ENCODE measurements at regions not wholly inside any gene's neighbourhood (a gene's known extent, or its start where the extent isn't known, plus 50 kb on each side); places are given as distances from the start of the nearest gene placed in this dataset.
"Not testable (repeated sequence)": the region's sequence is repeated elsewhere in the genome, so short reads cannot be mapped to it uniquely, and the experiment has no call there.

DNA sequence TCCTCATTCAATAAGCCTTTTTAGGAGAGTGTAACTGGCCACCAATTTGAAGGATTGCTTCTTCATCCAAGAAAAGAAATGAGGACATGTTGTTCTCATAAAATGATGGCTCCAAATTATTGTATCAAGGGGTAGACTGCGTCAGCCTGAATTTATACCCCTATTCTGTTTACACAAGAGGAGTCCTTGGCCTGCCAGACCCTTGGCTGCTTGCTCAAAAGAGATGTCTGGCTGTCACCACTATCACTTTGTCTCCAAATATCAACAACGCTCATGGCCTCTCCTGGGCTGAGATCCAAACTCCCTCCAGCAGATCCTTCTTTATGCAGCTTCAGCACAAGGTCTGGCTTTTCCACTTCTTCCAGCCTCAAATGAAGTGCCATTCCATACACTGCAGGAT, 127.9 kb downstream of the OR13H1 start:
- no peak for DNase-seq
- Mint-ChIP-seq H3K27me3 (peaks cover 10% of the 10 kb centered on the region), H3K4me3 (no peak overlapping the region), H3K27ac (no peak overlapping the region), H3K36me3 (ENCODE audit: low read depth) (no peaks in the 10 kb centered on the region), H3K9me3 (no peaks in the 10 kb centered on the region), H3K4me1 (ENCODE audit: low read depth) (no peaks in the 10 kb centered on the region)

DNA sequence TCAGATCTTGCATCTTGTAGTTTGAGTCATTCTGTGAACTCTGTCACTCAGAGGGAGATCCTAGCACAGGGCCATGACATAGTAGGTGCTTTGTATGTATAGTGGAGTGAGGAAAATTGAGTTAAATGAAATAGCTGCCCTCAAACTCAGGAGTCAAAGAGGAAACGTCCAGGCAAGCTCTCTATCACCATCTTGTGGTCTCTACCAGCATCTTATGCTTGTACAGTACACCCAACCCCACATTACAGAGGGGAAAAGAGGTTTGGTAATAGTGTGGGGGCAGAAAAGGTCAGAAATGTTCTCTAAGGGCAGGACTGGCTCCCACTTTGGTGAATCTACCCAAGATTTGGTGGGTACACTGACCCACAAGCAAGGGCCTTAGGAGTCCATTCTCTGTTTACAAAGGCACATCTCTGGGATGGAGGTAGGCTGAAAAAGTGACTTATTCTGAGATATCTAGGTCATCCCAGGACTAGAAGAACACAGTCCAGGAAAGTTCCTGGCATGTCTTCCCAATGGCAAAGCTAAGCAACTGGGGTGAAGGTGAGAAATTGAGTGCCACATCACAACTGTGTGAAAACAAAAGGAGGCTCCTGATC, 131.8 kb downstream of the OR13H1 start:
- no peak overlapping the region for H3K27ac Mint-ChIP-seq
- H3K4me1 Mint-ChIP-seq (ENCODE audit: low read depth): no peaks in the 10 kb centered on the region
- no peak for DNase-seq
- peaks cover 13% of the 10 kb centered on the region for H3K27me3 Mint-ChIP-seq
- H3K9me3 Mint-ChIP-seq: no peaks in the 10 kb centered on the region
- no peak overlapping the region for H3K4me3 Mint-ChIP-seq
- no peaks in the 10 kb centered on the region for H3K36me3 Mint-ChIP-seq (ENCODE audit: low read depth)

DNA sequence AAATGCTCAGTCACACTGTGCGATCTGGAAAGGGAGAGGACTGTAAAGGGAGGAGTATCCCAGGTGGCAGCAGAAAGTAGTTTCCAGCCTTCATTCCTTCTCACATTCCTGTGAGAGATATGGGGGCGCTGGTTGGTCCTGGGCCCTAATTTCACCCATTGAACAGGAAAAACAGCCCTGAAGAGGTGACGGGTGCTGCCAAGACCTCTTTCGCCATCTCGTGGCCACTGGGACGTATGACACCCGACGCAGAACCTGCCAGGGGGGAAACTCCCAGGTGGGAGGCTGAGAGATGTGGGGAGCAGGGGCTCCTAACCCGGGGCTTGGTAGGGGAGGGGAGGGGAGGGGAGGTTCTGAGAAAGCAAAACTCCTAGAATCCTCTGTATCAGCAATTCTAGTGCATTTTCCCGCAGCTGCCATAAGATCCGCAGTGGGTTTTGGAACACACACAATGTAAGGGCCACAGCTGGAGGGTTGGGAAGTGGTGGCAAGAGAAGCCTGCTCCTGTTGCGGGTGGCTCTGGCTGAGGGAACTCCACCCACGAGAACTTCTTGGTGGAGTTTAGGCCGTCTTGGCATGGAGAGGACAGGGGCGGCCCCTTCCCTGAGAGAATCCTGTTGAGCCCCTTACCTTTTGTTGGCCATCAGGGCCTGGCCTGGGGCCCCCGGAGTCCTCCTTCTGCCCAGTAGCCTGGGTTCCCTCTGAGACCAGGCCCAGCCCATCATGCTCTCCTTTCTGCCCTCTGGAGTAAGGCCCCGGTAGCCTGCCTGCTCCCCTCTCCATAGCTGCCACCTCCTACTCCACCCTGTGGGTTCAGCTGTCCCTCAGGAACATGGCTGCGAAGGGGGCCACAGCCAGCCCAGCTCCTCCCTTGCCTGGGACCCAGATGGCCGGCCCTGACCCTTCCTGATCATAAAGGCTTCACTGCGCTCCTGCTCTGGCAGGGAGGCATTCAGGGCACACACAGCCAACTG, 134.1 kb downstream of the OR13H1 start:
- Mint-ChIP-seq H3K27me3 (peaks cover 13% of the 10 kb centered on the region), H3K36me3 (ENCODE audit: low read depth) (no peaks in the 10 kb centered on the region), H3K4me1 (ENCODE audit: low read depth) (no peaks in the 10 kb centered on the region), H3K27ac (no peak overlapping the region), H3K4me3 (no peak overlapping the region), H3K9me3 (no peaks in the 10 kb centered on the region)
- peak; percentile 70 for DNase-seq

DNA sequence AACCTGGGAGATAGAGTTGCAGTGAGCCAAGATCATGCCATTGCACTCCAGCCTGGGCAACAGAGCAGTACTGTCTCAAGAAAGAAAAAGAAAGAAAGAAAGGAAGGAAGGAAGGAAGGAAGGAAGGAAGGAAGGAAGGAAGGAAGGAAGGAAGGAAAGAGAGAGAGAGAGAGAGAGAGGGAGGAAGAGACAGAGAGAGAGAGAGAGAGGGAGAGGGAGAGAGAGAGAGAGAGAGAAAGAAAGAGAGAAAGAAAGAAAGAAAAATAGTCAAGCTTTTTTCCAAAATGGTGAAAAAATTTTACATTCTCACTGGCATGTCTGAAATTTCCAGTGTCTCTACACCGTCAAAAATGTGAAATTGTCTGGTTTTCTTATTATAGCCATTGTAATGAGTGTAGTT, 138.9 kb downstream of the OR13H1 start:
- DNase-seq; H3K4me1 Mint-ChIP-seq (ENCODE audit: low read depth); H3K27ac Mint-ChIP-seq; H3K9me3 Mint-ChIP-seq; H3K36me3 Mint-ChIP-seq (ENCODE audit: low read depth); H3K4me3 Mint-ChIP-seq: not testable (repeated sequence)
- peaks cover 24% of the 10 kb centered on the region for H3K27me3 Mint-ChIP-seq

DNA sequence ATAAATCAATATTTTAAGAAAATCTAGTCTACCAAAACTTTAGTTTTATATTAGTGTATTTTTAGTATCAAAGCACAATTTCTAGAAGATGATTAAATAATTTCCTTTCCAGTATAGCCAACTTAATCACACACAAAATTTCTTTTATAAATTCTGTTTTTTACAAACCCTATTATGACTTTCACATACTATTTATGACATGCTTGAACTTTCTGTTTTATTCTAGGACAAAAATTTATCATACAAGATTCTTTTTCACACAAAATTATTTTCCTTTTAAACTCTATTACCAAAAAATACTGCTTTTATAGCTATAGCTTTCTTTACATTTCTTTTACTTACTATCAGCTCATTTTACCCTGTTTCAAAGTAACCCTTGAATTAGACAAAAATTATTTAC, 149.5 kb downstream of the OR13H1 start:
- no peak for DNase-seq
- no peaks in the 10 kb centered on the region for H3K9me3 Mint-ChIP-seq
- H3K4me1 Mint-ChIP-seq (ENCODE audit: low read depth): no peaks in the 10 kb centered on the region
- no peaks in the 10 kb centered on the region for H3K36me3 Mint-ChIP-seq (ENCODE audit: low read depth)
- peaks cover 39% of the 10 kb centered on the region for H3K27me3 Mint-ChIP-seq
- H3K27ac Mint-ChIP-seq: no peak overlapping the region
- no peak overlapping the region for H3K4me3 Mint-ChIP-seq

DNA sequence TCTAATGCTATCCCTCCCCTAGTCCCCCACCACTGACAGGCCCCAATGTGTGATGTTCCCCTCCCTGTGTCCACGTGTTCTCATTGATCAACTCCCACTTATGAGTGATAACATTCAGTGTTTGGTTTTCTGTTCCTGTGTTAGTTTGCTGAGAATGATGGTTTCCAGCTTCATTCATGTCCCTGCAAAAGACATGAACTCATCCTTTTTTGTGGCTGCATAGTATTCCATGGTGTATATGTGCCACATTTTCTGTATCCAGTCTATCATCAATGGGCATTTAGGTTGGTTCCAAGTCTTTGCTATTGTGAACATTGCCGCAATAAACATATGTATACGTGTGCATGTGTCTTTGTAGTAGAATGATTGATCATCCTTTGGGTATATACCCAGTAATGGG, 153.1 kb downstream of the OR13H1 start:
- not testable (repeated sequence) for H3K4me1 Mint-ChIP-seq (ENCODE audit: low read depth)

DNA sequence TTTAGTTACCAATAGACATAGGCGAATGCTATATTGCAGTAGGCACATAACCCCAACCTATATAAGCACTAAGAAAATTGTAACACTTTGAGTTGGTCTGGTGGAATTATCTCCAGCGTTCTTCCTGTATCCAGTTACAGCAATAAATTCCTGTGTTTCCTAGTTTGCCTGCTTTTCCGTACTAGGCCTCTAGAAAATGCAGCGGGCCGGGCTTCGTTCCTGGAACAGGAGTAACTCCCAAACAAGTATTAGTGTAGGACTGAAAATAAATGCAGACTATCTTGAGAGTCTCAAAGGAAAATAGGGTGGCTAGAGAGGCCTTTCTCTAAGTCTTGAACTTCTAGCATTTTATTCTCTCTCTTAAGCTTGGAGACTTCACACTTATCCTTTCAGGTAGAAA, 159.8 kb downstream of the OR13H1 start:
- no peak overlapping the region for H3K27ac Mint-ChIP-seq
- peak overlapping the region; percentile 82 for H3K4me3 Mint-ChIP-seq
- no peaks in the 10 kb centered on the region for H3K27me3 Mint-ChIP-seq
- H3K9me3 Mint-ChIP-seq: no peaks in the 10 kb centered on the region
- no peak for DNase-seq
- peaks cover 10% of the 10 kb centered on the region for H3K4me1 Mint-ChIP-seq (ENCODE audit: low read depth)
- H3K36me3 Mint-ChIP-seq (ENCODE audit: low read depth): no peaks in the 10 kb centered on the region

More for the DNA sequence above, 153.1 kb downstream of the OR13H1 start:
- H3K27me3 Mint-ChIP-seq: peaks cover 21% of the 10 kb centered on the region
- H3K27ac Mint-ChIP-seq; H3K4me3 Mint-ChIP-seq; H3K36me3 Mint-ChIP-seq (ENCODE audit: low read depth); DNase-seq; H3K9me3 Mint-ChIP-seq: not testable (repeated sequence)

DNA sequence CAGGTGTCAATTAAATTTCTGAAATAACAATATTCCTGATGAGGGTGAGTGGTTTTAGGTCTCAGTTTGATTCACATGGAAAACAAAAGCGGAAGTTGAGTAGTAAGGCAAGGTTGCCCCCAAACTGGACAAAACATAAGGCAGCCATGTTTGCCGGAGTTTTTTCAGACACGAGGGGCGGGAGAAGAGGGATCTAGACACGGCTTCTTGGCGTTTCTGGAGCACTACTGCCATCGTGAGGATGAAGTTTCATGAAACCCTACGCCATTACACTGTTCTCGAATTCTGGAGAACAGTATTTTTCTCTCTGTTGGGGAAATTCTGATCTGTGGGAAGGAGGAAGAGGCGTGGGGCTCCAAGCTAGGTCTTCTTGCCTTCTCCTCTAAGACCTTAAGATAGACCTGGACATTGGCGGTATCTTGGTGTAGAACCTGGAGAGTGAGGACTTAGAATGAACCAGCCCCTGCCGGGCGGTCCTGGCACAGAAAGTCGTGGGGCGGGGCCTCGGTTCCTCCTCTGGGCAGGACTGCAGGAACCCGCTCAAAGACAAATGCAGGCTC, 160.3 kb downstream of the OR13H1 start:
- no peaks in the 10 kb centered on the region for H3K9me3 Mint-ChIP-seq
- H3K36me3 Mint-ChIP-seq (ENCODE audit: low read depth): no peaks in the 10 kb centered on the region
- no peaks in the 10 kb centered on the region for H3K27me3 Mint-ChIP-seq
- peak; percentile 86 for DNase-seq
- H3K4me3 Mint-ChIP-seq: peak overlapping the region; percentile 82
- H3K27ac Mint-ChIP-seq: peak overlapping the region; percentile 87
- H3K4me1 Mint-ChIP-seq (ENCODE audit: low read depth): peaks cover 10% of the 10 kb centered on the region

DNA sequence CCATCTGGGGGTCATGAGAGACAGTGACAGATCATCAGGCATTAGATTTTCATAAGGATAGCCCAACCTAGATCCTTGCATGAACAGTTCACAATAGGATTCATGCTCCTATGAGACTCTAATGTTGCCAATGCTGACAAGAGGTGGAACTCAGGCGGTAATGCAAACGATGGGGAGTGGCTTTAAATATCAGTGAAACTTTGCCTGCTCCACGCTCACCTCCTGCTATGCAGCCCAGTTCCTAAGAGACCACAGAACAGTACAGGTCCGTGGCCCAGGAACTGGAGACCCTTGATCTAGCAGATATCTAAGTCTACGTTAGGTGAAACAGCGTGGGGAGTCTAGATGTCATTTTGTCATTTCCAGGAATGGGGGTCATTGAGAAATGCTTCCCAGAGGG, 165.7 kb downstream of the OR13H1 start:
- no peak for DNase-seq
- no peaks in the 10 kb centered on the region for H3K9me3 Mint-ChIP-seq
- H3K36me3 Mint-ChIP-seq (ENCODE audit: low read depth): no peaks in the 10 kb centered on the region
- H3K27ac Mint-ChIP-seq: no peak overlapping the region
- H3K4me1 Mint-ChIP-seq (ENCODE audit: low read depth): peaks cover 10% of the 10 kb centered on the region
- no peaks in the 10 kb centered on the region for H3K27me3 Mint-ChIP-seq
- H3K4me3 Mint-ChIP-seq: no peak overlapping the region

DNA sequence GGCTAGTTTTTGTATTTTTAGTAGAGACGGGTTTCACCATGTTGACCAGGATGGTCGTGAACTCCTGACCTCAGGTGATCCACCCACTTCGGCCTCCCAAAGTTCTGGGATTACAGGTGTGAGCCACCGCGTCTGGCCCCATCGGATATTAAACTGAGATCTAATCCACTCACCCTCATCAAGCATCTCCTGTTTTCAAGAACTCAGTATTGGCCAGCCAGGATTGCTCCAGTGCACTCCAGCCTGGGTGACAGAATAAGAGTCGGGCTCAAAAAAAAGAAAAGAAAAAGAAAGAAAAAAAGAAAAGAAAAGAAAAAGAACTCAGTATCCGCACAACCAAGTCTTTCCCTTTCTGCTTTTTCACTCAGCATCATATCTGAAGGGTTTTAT, 167.6 kb downstream of the OR13H1 start:
- Mint-ChIP-seq H3K4me3 (peak overlapping the region; percentile 75), H3K4me1 (ENCODE audit: low read depth) (peaks cover 4% of the 10 kb centered on the region), H3K27ac (no peak overlapping the region), H3K9me3 (no peaks in the 10 kb centered on the region), H3K36me3 (ENCODE audit: low read depth) (no peaks in the 10 kb centered on the region), H3K27me3 (no peaks in the 10 kb centered on the region)
- no peak for DNase-seq

DNA sequence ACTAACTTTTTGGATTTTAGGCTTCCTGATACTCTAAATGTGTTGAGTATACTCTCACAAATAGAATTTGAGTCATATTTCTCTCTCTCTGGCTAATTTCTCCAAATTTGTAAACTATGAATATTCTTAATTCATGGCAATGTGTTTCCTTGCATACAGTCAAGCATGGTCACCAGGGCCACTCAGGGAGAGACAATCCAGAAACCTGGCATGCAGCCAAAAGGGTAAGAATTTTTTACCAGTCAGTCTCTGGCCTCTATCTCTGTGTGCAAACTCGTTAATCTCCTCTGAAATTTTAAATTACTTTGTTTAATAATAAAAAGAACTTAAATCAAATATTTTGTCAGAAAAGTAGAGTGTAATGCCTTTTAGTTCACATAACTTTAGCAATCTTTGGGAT, 179.8 kb downstream of the OR13H1 start:
- peaks cover 18% of the 10 kb centered on the region for H3K27me3 Mint-ChIP-seq
- H3K36me3 Mint-ChIP-seq (ENCODE audit: low read depth): peaks cover 10% of the 10 kb centered on the region
- no peak for DNase-seq
- H3K27ac Mint-ChIP-seq: no peak overlapping the region
- H3K4me1 Mint-ChIP-seq (ENCODE audit: low read depth): peaks cover 15% of the 10 kb centered on the region
- H3K4me3 Mint-ChIP-seq: no peak overlapping the region
- peaks cover 4% of the 10 kb centered on the region for H3K9me3 Mint-ChIP-seq

DNA sequence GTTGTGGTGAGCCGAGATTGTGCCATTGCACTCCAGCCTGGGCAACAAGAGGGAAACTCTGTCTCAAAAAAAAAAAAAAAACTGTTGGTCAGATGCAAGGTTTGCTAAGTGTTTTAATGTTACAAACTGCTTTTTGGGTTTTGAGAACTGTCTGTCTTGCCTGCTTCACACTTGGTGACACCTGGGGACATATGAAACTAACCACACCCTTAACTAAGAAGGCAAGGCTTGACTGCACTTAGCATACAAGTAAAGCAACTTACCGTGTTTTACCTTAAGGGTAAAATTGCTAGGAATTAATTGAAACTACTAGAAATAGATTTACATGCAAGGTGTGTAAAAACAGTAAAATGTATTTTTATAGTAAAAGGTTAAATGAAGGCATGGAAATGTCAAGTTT, 180.4 kb downstream of the OR13H1 start:
- peaks cover 18% of the 10 kb centered on the region for H3K27me3 Mint-ChIP-seq
- H3K4me1 Mint-ChIP-seq (ENCODE audit: low read depth): peaks cover 15% of the 10 kb centered on the region
- DNase-seq: no peak
- peaks cover 4% of the 10 kb centered on the region for H3K9me3 Mint-ChIP-seq
- H3K36me3 Mint-ChIP-seq (ENCODE audit: low read depth): peaks cover 15% of the 10 kb centered on the region
- H3K4me3 Mint-ChIP-seq: no peak overlapping the region
- H3K27ac Mint-ChIP-seq: no peak overlapping the region

DNA sequence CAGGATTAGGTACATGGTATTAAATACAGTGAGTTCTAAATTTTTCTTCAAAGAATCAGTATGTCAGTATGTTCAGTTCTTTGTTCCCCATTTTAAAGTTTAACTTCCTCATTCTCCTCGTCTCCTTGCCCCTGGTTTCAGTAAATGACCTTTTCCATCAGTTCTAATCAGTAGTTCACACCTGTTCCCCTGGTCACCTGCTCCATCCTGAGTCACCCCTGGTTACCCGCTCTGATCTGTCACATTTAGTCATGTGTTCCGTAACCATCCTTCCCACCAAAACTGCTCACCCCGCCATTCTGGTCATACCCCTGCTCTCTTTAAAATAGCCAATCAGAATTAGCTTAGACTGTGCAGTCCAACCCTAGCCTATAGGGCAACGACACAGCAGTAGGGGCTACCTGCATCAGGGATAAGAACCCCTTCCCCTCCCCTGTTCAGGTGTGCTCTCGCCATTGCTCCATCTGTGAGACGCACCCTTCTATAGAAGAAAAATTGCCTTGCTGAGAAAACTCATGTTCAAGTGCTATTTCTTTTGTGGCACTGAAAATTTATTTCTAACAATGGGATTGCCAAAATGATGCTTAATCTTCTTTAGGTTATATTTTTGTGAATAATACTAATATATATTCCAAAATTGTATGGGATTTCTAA, 181.3 kb downstream of the OR13H1 start:
- Mint-ChIP-seq H3K4me3 (no peak overlapping the region), H3K4me1 (ENCODE audit: low read depth) (peaks cover 15% of the 10 kb centered on the region), H3K27me3 (peaks cover 18% of the 10 kb centered on the region), H3K9me3 (peaks cover 4% of the 10 kb centered on the region), H3K27ac (no peak overlapping the region), H3K36me3 (ENCODE audit: low read depth) (peaks cover 15% of the 10 kb centered on the region)
- no peak for DNase-seq

DNA sequence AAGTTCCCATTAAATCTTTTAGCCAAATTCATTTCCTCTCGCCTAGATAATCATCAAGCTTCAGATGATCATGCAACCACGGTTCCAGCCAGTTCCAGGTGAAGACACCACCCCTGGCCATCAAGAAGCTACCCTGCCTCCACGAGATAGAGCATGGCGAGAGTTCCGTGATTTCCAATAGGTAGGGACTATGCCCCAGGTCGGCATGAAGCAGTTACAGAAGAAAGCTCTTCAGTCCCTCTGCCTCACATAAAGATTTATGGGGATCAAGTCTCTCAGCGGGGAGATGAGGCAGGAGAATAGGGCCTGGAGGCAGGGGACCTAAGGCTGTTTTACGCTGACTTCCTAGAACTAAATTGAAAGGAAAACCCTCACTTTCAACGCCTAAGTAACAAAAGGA, 183.9 kb downstream of the OR13H1 start:
- Mint-ChIP-seq H3K27ac (peak overlapping the region; percentile 15), H3K4me1 (ENCODE audit: low read depth) (peaks cover 11% of the 10 kb centered on the region)
- DNase-seq: no peak

More for the DNA sequence above, 183.9 kb downstream of the OR13H1 start:
- peaks cover 15% of the 10 kb centered on the region for H3K36me3 Mint-ChIP-seq (ENCODE audit: low read depth)
- peak overlapping the region; percentile 87 for H3K4me3 Mint-ChIP-seq
- H3K9me3 Mint-ChIP-seq: peaks cover 4% of the 10 kb centered on the region
- peaks cover 4% of the 10 kb centered on the region for H3K27me3 Mint-ChIP-seq

All from activated T-cell treated with anti-CD3 and anti-CD28 coated beads, Interleukin-2, amount 50 U/mL, for 24 hours (primary cell).